ENCODE measurements at regions not wholly inside any gene's neighbourhood (a gene's known extent, or its start where the extent isn't known, plus 50 kb on each side); places are given as distances from the start of the nearest gene placed in this dataset.

GRCh38 chr2:55999790-56000189 lies 76.2 kb upstream of the EFEMP1 start:
- Histone ChIP-seq H3K27ac (no peak overlapping the region), H3K4me3 (no peak overlapping the region), H3K27me3 (no peaks in the 10 kb centered on the region)

GRCh38 chr2:56001947-56002346 lies 78.4 kb upstream of the EFEMP1 start:
- no peak overlapping the region for H3K4me3 ChIP-seq
- no peaks in the 10 kb centered on the region for H3K27me3 ChIP-seq
- H3K36me3 ChIP-seq: no peaks in the 10 kb centered on the region
- DNase-seq: no peak
- H3K27ac ChIP-seq: no peak overlapping the region
- no peaks in the 10 kb centered on the region for H3K9me3 ChIP-seq
- TF ChIP-seq POLR2A (IDR thresholded peaks at IDR 0.05): no peak
- TF ChIP-seq CTCF (IDR thresholded peaks at IDR 0.05): no peak
- no peaks in the 10 kb centered on the region for H3K4me1 ChIP-seq

More at GRCh38 chr2:55999790-56000189, 76.2 kb upstream of the EFEMP1 start:
- TF ChIP-seq CTCF (IDR thresholded peaks at IDR 0.05): no peak
- TF ChIP-seq POLR2A (IDR thresholded peaks at IDR 0.05): no peak
- H3K4me1 ChIP-seq: no peaks in the 10 kb centered on the region
- DNase-seq: no peak
- no peaks in the 10 kb centered on the region for H3K9me3 ChIP-seq
- no peaks in the 10 kb centered on the region for H3K36me3 ChIP-seq

- no peaks in the 10 kb centered on the region for H3K27me3 ChIP-seq
- H3K4me1 ChIP-seq: no peaks in the 10 kb centered on the region
- no peaks in the 10 kb centered on the region for H3K36me3 ChIP-seq
- peak in 1 of 3 donors; percentile 54 for DNase-seq
- no peak overlapping the region for H3K27ac ChIP-seq
- no peak overlapping the region for H3K4me3 ChIP-seq
- H3K9me3 ChIP-seq: no peaks in the 10 kb centered on the region
- no peak for TF ChIP-seq CTCF (IDR thresholded peaks at IDR 0.05)
Measured at GRCh38 chr2:56008661-56009431, 85.3 kb upstream of the EFEMP1 start.

- H3K27ac ChIP-seq: no peak overlapping the region
- no peak for DNase-seq
- H3K4me3 ChIP-seq: no peak overlapping the region
- no peaks in the 10 kb centered on the region for H3K36me3 ChIP-seq
- no peaks in the 10 kb centered on the region for H3K4me1 ChIP-seq
- TF ChIP-seq POLR2A (IDR thresholded peaks at IDR 0.05): no peak
- TF ChIP-seq CTCF (IDR thresholded peaks at IDR 0.05): peak in 4 of 6 experiments; percentile 29 to 46 (median 34)
- no peaks in the 10 kb centered on the region for H3K27me3 ChIP-seq
- no peaks in the 10 kb centered on the region for H3K9me3 ChIP-seq
Measured at GRCh38 chr2:56009758-56010458, 86.3 kb upstream of the EFEMP1 start.

GRCh38 chr2:56011624-56012023 lies 88.0 kb upstream of the EFEMP1 start:
- Histone ChIP-seq H3K4me3 (no peak overlapping the region), H3K36me3 (no peaks in the 10 kb centered on the region), H3K9me3 (no peaks in the 10 kb centered on the region), H3K4me1 (no peaks in the 10 kb centered on the region), H3K27ac (no peak overlapping the region), H3K27me3 (no peaks in the 10 kb centered on the region)
- TF ChIP-seq CTCF (IDR thresholded peaks at IDR 0.05) (no peak), POLR2A (IDR thresholded peaks at IDR 0.05) (no peak)
- no peak for DNase-seq

Data from Peyer's patch (tissue), 4 donors.